Spinal cord (tissue), 9 donors: ENCODE measurements at regions not wholly inside any gene's neighbourhood (a gene's known extent, or its start where the extent isn't known, plus 50 kb on each side); places are given as distances from the start of the nearest gene placed in this dataset.

Experiments
- DNase-seq, 6 donors: peaks; one replicate each; pipeline versions ENCODE4 v3.0.0 to v3.0.0-alpha.2; 2013 to 2015; ENCODE audit warnings: low spot score in 6 of 6, low read depth in 4 of 6
- H3K27ac ChIP-seq: one replicate; pipeline ENCODE4 v1.5.1; 2013; ENCODE audit warnings: low read depth, low read length, control low read depth
- H3K27me3 ChIP-seq: one replicate; pipeline ENCODE4 v1.6.1; 2013; ENCODE audit warnings: low read length; ENCODE audit not compliant: control insufficient read depth, insufficient read depth
- H3K36me3 ChIP-seq: one replicate; pipeline ENCODE4 v1.6.1; 2013; ENCODE audit warnings: low read length; ENCODE audit not compliant: control insufficient read depth, insufficient read depth
- H3K4me1 ChIP-seq: one replicate; pipeline ENCODE4 v1.6.1; 2013; ENCODE audit warnings: low read length; ENCODE audit not compliant: control insufficient read depth, insufficient read depth
- H3K4me3 ChIP-seq: one replicate; pipeline ENCODE4 v1.5.1; 2013; ENCODE audit warnings: low read depth, low read length, control low read depth
- H3K9me3 ChIP-seq: one replicate; pipeline ENCODE4 v1.6.1; 2013; ENCODE audit warnings: low read length; ENCODE audit not compliant: control insufficient read depth, insufficient read depth
- WGBS: methylation state at CpG from one replicate; pipeline ENCODE4 v1.1.5; 2013; ENCODE audit warnings: missing lambda C conversion rate; ENCODE audit not compliant: insufficient coverage; 5-methylcytosine and 5-hydroxymethylcytosine counted together
- donor health status: healthy.

DNA sequence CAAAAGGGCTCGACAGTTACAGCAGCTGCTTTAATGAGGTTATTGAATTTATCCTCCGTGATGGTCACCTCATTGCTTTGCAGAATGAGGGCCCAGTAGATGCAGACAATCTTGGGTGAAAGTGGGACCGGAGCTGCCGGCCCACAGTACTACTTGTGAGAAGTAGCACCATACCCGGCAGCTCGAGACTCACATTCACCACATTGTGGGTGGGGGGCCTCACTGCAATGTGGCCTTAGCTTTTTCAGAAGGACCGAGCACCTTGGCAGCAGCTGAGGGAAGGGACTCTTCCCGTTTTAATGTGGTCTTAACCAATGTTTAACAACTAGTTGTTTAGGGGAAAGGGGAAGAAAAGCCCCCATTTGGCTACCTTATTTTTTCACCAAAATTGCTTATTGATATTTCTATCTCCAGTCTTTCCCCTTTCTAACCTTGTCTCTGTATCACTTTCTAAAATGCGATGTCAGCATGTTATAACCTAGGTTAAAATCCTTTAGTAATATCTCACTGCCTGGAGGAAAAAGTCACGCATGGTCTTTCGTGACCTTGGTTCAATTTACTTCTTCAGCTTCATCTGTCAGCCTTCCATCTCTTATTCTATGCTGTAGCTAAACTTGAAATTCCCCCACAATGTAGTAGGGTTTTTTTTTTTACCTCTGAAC, 87.4 kb upstream of the PHYHIPL start:
- WGBS: 88% methylated on average over 6 of the region's 11 CpGs
- peaks cover 3% of the 10 kb centered on the region for H3K4me1 ChIP-seq
- H3K27ac ChIP-seq: no peak overlapping the region
- H3K27me3 ChIP-seq: no peaks in the 10 kb centered on the region
- H3K4me3 ChIP-seq: no peak overlapping the region
- H3K9me3 ChIP-seq: no peaks in the 10 kb centered on the region
- DNase-seq: no peak
- H3K36me3 ChIP-seq: no peaks in the 10 kb centered on the region

DNA sequence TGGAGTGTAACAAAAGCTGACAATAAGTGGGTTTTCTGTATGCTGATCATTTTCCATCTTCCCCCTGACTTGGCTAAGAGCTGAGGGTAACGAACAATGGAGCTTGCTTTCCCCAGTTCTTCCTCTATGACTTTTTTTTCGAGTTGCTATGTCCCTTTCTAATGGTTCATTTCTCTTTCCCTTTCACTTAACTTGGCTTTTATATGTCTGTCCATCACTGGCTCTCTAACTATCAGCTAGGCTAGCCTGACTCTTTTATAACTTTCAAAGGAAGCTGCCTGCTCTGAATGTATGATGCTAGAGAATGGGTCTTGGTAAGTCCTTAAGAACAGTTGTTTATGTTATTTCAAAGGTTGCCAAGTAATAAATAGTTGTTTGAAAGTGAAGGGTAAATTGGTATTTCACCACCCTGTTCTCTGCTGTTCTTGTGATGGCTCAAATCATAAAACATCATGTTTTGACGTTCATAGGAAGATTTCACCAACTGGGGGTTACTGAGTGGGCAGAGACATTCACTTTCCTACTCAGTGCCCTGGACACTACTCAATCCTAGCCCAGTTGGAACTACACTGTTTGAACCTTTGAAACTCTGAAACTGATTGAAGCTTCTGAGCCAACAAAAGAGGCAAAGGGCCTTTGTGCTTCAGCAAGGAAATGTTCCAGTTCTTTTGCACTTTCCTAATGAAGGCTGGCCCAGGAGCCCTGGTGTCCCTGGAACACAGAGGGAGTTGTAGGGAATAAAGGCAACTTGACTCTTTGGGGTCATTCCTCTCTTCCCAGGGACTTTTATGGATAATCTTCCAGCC, 85.4 kb upstream of the PHYHIPL start:
- H3K4me1 ChIP-seq: peaks cover 3% of the 10 kb centered on the region
- no peaks in the 10 kb centered on the region for H3K36me3 ChIP-seq
- H3K27me3 ChIP-seq: no peaks in the 10 kb centered on the region
- 23% methylated on average over 3 of the region's 3 CpGs for WGBS
- peak overlapping the region; percentile 53 for H3K27ac ChIP-seq
- no peak overlapping the region for H3K4me3 ChIP-seq
- DNase-seq: peak; percentile 50 to 88 (median 66)
- H3K9me3 ChIP-seq: no peaks in the 10 kb centered on the region

DNA sequence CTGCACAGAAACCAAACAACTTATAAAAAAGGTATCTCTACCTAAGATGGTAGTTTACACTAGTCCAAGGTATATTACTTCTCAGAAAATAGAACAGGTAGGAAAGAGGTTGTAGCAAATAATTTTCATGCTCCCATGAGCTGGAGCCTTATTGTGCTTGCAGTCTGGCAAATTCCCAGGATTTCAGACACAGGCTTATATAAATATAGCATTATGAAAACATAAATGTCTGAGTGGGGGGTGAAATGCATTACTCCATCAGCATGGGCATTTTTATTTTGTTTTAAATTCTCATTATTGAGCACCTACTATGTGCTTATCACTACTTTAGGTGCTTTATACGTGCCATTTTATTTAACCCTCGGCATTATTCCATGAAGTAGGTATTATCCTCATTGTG, 83.0 kb upstream of the PHYHIPL start:
- Histone ChIP-seq H3K36me3 (no peaks in the 10 kb centered on the region), H3K9me3 (no peaks in the 10 kb centered on the region), H3K27me3 (no peaks in the 10 kb centered on the region), H3K4me1 (peaks cover 3% of the 10 kb centered on the region), H3K27ac (no peak overlapping the region), H3K4me3 (no peak overlapping the region)
- no peak for DNase-seq
- WGBS: no CpG with 5 or more reads among the region's 2 CpGs

DNA sequence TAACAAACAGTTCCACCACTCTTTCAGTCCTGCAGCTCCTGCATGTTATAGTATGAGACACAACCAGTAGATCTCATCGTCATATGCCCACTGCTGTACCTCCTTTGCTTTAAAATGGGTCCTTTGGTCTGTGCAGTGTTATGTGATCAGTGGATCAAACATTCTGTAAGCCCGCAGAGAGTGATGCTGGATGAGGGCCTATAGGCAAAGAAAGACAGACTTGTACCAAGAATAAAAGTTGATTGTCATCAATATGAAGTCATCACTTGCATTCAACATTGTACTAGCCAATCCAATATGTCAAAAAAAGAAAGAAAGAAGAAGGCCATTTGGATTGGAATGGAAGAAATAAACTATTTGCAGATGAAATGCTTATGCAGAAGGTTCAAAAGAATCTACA, 79.8 kb upstream of the PHYHIPL start:
- no peaks in the 10 kb centered on the region for H3K27me3 ChIP-seq
- no peak overlapping the region for H3K4me3 ChIP-seq
- no peak for DNase-seq
- H3K4me1 ChIP-seq: no peaks in the 10 kb centered on the region
- no peaks in the 10 kb centered on the region for H3K36me3 ChIP-seq
- no peak overlapping the region for H3K27ac ChIP-seq
- no CpG with 5 or more reads among the region's 2 CpGs for WGBS
- H3K9me3 ChIP-seq: no peaks in the 10 kb centered on the region

DNA sequence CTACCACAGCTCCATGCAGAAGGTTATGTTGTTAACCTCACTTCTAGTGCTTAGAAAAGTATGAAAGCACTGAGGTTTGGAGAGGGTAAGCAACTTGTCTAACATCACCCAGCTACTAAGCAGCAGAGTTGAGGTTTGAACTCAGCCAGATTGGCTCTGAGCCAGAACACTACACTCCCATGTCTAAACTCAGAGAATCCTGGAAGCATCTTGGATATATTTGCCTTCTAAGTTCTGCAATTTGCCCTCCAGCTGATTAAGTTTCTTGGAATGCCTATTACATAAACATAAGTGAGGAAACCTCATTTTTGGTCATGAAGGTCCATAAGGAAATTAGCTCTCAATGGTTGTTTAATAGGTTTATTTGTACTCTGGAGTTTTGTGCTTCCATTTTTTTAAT, 78.1 kb upstream of the PHYHIPL start:
- Histone ChIP-seq H3K27ac (peak overlapping the region; percentile 12), H3K4me3 (no peak overlapping the region), H3K4me1 (no peaks in the 10 kb centered on the region), H3K36me3 (no peaks in the 10 kb centered on the region), H3K27me3 (no peaks in the 10 kb centered on the region), H3K9me3 (no peaks in the 10 kb centered on the region)
- peak in 2 of 6 donors; percentile 49 to 67 for DNase-seq

DNA sequence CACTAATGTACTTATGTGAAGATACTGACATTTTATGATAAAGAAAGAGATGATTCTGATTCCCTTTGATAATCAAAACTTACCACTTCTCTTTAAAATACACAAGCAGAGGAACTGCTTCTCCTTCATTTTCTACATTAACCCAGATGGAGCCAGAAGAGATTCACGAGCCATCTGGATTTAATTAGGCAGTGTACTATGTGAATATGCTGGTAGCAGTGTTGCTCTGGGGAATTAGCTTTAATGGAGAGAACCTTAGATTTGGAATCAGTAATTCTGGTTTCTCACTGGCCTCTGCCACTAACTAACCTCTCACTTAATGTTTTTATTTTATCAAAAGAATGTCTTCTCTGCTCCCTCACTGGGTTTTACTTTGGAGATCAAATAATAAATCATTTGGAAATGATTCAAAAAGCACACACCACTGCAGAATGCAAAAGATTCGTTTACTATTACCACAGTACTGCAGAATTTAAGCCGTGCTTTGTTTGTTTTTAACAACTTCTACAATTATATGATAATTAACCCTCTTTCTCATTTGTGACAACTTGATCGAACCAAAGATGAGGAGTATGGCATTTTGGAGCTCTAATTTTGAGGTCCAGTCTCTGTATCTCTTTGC, 77.5 kb upstream of the PHYHIPL start:
- DNase-seq: peak in 2 of 6 donors; percentile 73 to 90
- Histone ChIP-seq H3K4me1 (no peaks in the 10 kb centered on the region), H3K27ac (peak overlapping the region; percentile 12), H3K27me3 (no peaks in the 10 kb centered on the region), H3K9me3 (no peaks in the 10 kb centered on the region), H3K4me3 (no peak overlapping the region), H3K36me3 (no peaks in the 10 kb centered on the region)
- WGBS: no CpG with 5 or more reads among the region's 4 CpGs

DNA sequence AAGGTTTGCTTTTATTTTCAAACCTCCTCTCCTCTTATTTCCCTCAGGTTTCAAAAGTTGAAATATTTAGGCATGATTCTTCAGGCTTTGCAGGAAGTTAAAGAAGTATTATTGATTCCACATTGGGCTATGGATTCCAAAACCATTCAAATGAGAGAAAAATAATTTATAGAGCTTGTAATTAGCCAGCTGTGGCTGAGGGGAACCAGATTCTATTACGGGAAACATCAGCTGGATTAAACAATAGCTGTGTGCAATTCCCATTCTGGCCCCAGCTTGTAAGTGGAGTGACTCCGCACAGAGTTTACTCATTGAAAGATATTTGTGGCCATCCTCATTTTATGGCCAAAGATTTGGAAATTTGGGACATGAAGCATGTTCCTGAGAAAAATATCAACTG, 77.0 kb upstream of the PHYHIPL start:
- no peaks in the 10 kb centered on the region for H3K36me3 ChIP-seq
- no peak overlapping the region for H3K4me3 ChIP-seq
- DNase-seq: peak in 2 of 6 donors; percentile 31 to 63
- no peaks in the 10 kb centered on the region for H3K4me1 ChIP-seq
- H3K9me3 ChIP-seq: no peaks in the 10 kb centered on the region
- no peaks in the 10 kb centered on the region for H3K27me3 ChIP-seq
- no peak overlapping the region for H3K27ac ChIP-seq
- WGBS: 47% methylated on average over 2 of the region's 2 CpGs

DNA sequence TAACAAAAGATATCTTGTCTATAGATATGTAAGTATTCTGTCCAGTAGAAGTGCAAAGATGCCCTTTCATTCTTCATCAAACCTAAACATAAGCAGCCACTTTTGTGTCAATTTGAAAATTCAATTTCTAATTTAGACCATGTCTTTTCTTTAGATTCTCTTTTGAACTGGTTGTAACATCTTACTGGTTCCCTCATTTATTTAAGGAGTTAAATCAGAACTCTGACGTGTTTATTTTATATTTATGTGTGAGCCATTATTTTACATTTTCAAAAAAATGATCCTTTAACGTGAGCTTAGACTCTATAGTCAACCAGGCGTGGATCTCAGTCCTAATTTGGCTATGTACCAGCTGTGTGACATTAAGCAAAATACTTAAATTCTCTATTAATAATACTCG, 74.0 kb upstream of the PHYHIPL start:
- DNase-seq: no peak
- H3K27me3 ChIP-seq: no peaks in the 10 kb centered on the region
- no CpG with 5 or more reads among the region's 4 CpGs for WGBS
- H3K36me3 ChIP-seq: no peaks in the 10 kb centered on the region
- H3K27ac ChIP-seq: no peak overlapping the region
- H3K4me1 ChIP-seq: no peaks in the 10 kb centered on the region
- H3K4me3 ChIP-seq: no peak overlapping the region
- no peaks in the 10 kb centered on the region for H3K9me3 ChIP-seq

DNA sequence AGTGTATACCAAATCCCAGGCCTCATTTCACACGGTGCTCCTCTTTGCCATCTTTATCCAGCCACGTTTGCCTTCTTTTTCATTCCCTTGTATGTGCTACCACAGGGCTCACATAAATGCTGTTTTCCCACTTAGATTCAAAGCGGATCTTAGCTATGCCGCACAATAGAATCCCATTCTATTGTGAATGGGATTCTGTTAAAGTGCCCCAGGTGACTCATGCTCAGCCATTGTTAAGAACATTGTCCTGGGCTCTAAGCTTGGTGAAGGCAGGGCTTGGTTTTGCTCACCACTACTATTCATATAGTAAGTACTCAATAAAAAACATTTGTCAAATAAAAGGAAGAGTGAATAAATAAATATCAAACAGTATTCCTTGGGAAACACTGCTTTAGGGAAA, 72.3 kb upstream of the PHYHIPL start:
- Histone ChIP-seq H3K9me3 (no peaks in the 10 kb centered on the region), H3K36me3 (no peaks in the 10 kb centered on the region), H3K27me3 (no peaks in the 10 kb centered on the region), H3K27ac (no peak overlapping the region), H3K4me3 (no peak overlapping the region), H3K4me1 (no peaks in the 10 kb centered on the region)
- no peak for DNase-seq
- 93% methylated on average over 2 of the region's 4 CpGs for WGBS

DNA sequence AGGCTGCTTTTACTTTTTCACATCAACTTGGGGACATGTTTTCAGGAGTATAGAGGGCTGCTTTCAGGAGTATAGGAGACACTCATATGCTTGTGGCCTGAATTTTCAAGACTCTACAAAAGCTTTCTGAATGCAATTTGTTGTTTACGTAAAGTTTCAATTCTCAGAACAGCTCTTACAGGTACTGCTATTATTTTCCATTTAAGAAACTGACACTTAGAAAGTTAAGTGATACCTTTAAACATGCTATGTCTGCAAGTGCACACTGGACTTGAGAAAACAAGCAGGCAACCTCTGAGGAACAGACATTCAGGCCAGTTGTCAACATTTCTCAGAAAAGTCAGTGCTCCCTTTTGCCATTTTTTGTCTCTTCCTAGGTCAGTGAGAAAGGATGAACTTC, 70.0 kb upstream of the PHYHIPL start:
- no peaks in the 10 kb centered on the region for H3K27me3 ChIP-seq
- WGBS: no CpG with 5 or more reads among the region's 1 CpG
- no peak overlapping the region for H3K4me3 ChIP-seq
- no peaks in the 10 kb centered on the region for H3K9me3 ChIP-seq
- no peaks in the 10 kb centered on the region for H3K4me1 ChIP-seq
- no peak overlapping the region for H3K27ac ChIP-seq
- DNase-seq: no peak
- H3K36me3 ChIP-seq: no peaks in the 10 kb centered on the region
